GM06990 (cell line): ENCODE measurements at regions not wholly inside any gene's neighbourhood (a gene's known extent, or its start where the extent isn't known, plus 50 kb on each side); places are given as distances from the start of the nearest gene placed in this dataset.

Source experiments
- DNase-seq: peaks from one replicate; pipeline ENCODE4 v3.0.0-alpha.2; 2011; ENCODE audit not compliant: insufficient read length; ENCODE audit errors: extremely low read depth
- H3K27me3 ChIP-seq: replicated peaks from 2 replicates; pipeline ENCODE4 v1.6.0; 2011; ENCODE audit warnings: low read length; ENCODE audit not compliant: control insufficient read depth, insufficient read depth
- H3K36me3 ChIP-seq: 2 replicates; pipeline ENCODE4 v1.5.1; 2011; ENCODE audit warnings: low read length; ENCODE audit not compliant: control insufficient read depth, insufficient read depth
- H3K4me3 ChIP-seq: replicated peaks from 2 replicates; pipeline ENCODE4 v1.5.1; 2011; ENCODE audit warnings: low read depth, mild to moderate bottlenecking, control low read depth, low read length
- TF ChIP-seq, protein P1 (sequence below): IDR thresholded peaks from 2 replicates; pipeline ENCODE4 v1.5.1; 2011; ENCODE audit warnings: low read length, control low read depth, mild to moderate bottlenecking, inconsistent platforms; ENCODE audit not compliant: insufficient read depth, poor library complexity, severe bottlenecking

GRCh38 chr1:213366141-213366831 is 315.2 kb downstream of the RPS6KC1 start:
- Histone ChIP-seq H3K36me3 (no peaks in the 10 kb centered on the region), H3K4me3 (no peak overlapping the region), H3K27me3 (no peaks in the 10 kb centered on the region; the same call in 1 of the 2 replicates)
- TF ChIP-seq, protein P1, sequence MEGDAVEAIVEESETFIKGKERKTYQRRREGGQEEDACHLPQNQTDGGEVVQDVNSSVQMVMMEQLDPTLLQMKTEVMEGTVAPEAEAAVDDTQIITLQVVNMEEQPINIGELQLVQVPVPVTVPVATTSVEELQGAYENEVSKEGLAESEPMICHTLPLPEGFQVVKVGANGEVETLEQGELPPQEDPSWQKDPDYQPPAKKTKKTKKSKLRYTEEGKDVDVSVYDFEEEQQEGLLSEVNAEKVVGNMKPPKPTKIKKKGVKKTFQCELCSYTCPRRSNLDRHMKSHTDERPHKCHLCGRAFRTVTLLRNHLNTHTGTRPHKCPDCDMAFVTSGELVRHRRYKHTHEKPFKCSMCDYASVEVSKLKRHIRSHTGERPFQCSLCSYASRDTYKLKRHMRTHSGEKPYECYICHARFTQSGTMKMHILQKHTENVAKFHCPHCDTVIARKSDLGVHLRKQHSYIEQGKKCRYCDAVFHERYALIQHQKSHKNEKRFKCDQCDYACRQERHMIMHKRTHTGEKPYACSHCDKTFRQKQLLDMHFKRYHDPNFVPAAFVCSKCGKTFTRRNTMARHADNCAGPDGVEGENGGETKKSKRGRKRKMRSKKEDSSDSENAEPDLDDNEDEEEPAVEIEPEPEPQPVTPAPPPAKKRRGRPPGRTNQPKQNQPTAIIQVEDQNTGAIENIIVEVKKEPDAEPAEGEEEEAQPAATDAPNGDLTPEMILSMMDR = no peak
- no peak for DNase-seq

DNA sequence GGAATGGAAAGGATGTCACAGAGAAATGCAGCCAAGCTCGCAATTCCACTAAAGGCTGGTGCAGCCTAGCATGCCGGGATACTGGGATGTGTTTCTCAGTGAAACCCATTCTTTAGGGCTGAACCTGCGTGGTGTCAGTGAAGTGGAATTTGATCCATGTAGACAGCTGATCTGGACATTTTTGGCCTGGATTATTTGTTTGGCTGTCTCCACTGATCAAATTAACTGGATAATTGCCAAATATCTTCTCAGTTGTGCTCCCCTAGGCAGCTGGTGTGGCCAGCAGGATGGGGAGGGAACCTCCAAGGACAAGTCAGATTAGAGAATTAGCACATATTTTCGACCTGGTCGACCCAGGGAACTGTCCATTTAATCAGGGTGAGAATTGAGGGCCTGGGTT is 318.4 kb downstream of the RPS6KC1 start:
- no peak for DNase-seq
- no peaks in the 10 kb centered on the region for H3K36me3 ChIP-seq
- H3K27me3 ChIP-seq = no peaks in the 10 kb centered on the region; the same call in 1 of the 2 replicates
- TF ChIP-seq, protein P1 = no peak
- H3K4me3 ChIP-seq = no peak overlapping the region

DNA sequence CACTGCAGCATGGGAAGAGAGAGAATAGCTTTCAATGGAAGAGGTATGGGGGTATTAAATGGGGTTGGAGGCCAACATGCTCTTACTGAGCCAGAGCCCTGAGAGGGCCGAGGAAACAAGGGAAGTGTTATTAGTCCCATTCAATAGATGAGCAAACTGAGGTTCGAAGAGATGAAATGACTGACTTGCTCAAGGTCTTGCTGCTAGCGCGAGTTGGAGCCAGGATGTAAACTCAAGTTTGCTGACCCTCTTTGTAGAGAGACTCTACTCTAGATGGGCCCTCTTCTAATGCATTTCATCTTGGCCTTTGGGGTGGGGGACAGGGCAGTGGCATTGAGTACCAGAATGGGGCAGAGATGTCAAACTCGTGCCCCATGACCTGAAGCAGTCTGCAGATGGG is 319.5 kb downstream of the RPS6KC1 start:
- Histone ChIP-seq H3K4me3 (no peak overlapping the region), H3K27me3 (no peaks in the 10 kb centered on the region; the same call in 1 of the 2 replicates), H3K36me3 (no peaks in the 10 kb centered on the region)
- DNase-seq = no peak
- TF ChIP-seq, protein P1 = no peak

DNA sequence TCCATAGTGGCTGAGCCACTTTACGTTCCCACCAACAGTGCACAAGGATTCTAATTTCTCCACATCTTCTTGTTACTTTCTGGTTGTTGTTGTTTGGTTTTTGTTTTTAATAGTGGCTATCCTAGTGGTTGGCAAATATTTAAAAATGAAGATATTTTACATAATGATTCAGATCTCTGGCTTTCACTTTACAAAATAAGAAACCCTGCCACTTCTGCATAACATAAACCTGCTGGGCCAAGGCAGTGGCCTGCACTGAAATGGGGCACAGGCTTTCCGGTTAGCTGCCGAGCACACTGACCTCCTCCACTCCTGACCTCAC is 320.4 kb downstream of the RPS6KC1 start:
- Histone ChIP-seq H3K27me3 (no peaks in the 10 kb centered on the region; the same call in 1 of the 2 replicates), H3K4me3 (no peak overlapping the region), H3K36me3 (no peaks in the 10 kb centered on the region)
- no peak for DNase-seq
- TF ChIP-seq, protein P1 = no peak

DNA sequence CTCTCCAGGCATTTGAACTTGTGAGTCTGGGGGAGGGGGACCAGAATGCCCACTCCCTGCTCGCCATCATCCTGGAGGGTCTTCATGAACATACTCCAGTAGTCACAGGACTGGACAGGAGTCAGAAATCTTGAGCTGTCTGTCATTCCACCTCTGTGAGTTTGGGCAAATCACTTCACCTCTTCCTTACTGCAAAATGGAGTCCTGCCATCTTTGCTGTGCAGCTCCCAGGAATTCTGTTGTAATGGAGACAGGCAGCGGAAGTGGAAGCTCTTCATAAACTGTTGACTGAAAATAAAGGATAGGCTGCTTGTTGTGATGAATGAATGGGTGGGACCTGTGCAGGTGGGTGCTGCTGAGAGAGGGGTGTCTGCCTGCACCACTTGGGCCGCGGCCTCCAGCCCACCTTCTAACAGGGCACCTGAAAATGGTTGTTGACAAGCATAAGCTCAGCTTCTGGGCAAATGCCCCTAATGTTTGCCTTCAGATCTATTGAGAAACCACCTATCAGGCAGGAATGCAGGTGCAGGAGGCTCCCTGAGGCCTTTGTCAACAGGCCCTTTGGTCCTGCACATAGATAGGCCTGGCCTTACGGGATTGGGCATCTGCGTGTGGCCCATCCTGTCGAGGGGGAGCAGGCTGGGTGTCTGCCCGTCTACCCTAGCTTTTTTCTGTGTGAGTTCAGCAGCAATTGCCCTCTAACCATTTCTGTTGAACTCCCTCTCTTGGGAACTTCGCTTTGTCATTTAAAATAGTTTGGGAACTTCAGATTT is 321.0 kb downstream of the RPS6KC1 start:
- DNase-seq = no peak
- TF ChIP-seq, protein P1 = no peak
- Histone ChIP-seq H3K4me3 (no peak overlapping the region), H3K36me3 (no peaks in the 10 kb centered on the region), H3K27me3 (no peaks in the 10 kb centered on the region; the same call in 1 of the 2 replicates)
